ENCODE measurements at regions not wholly inside any gene's neighbourhood (a gene's known extent, or its start where the extent isn't known, plus 50 kb on each side); places are given as distances from the start of the nearest gene placed in this dataset.
"Not testable (repeated sequence)": the region's sequence is repeated elsewhere in the genome, so short reads cannot be mapped to it uniquely, and the experiment has no call there.

GRCh38 chr4:82301390-82301789, 72.4 kb downstream of the HNRNPD start:
- not testable (repeated sequence) for H3K4me3 ChIP-seq (ENCODE audit: insufficient read depth in 1 of 2, low read depth in 1 of 2, low read length in 2 of 2); H3K27me3 ChIP-seq (ENCODE audit: control insufficient read depth in 1 of 2, insufficient read depth in 1 of 2, low read length in 2 of 2); H3K27ac ChIP-seq (ENCODE audit: low read length, poor library complexity, severe bottlenecking); H3K9me3 ChIP-seq (ENCODE audit: control insufficient read depth, low read length); H3K4me2 ChIP-seq (ENCODE audit: low read length, poor library complexity, severe bottlenecking); H3K23ac ChIP-seq (ENCODE audit: low read length in 2 of 2); H2AFZ ChIP-seq (ENCODE audit: low read depth, low read length); H4K8ac ChIP-seq (ENCODE audit: low read length); H3K9ac ChIP-seq (ENCODE audit: low read length); H2AK5ac ChIP-seq (ENCODE audit: low read length, severe bottlenecking); H3K79me1 ChIP-seq (replicated peaks; ENCODE audit: low read length, poor library complexity, severe bottlenecking); H3K4ac ChIP-seq (ENCODE audit: low read depth in 1 of 2, low read length in 2 of 2); H3K18ac ChIP-seq (ENCODE audit: low read depth in 1 of 2, low read length in 2 of 2); H4K91ac ChIP-seq (ENCODE audit: low read length); H3K14ac ChIP-seq (ENCODE audit: low read length in 2 of 2); DNase-seq; H2BK5ac ChIP-seq (ENCODE audit: low read depth, low read length, poor library complexity, severe bottlenecking); H3K36me3 ChIP-seq (ENCODE audit: control insufficient read depth in 1 of 2, insufficient read depth in 2 of 2, low read depth in 1 of 2, low read length in 2 of 2); H2BK120ac ChIP-seq (ENCODE audit: low read depth, low read length); H2BK12ac ChIP-seq (ENCODE audit: low read length in 2 of 2); H3K4me1 ChIP-seq (ENCODE audit: control insufficient read depth, insufficient read depth, low read depth, low read length); H2BK15ac ChIP-seq (ENCODE audit: low read depth, poor library complexity, severe bottlenecking)

GRCh38 chr4:82293304-82293703, 80.5 kb downstream of the HNRNPD start:
- H2BK120ac ChIP-seq (ENCODE audit: low read depth, low read length) = no peak overlapping the region
- no peak overlapping the region for H2AFZ ChIP-seq (ENCODE audit: low read depth, low read length)
- H3K4me1 ChIP-seq (ENCODE audit: control insufficient read depth, insufficient read depth, low read depth, low read length) = no peaks in the 10 kb centered on the region
- H3K27me3 ChIP-seq (ENCODE audit: control insufficient read depth in 1 of 2, insufficient read depth in 1 of 2, low read length in 2 of 2) = peaks cover 0 to 3% of the 10 kb centered on the region in 2 experiments
- no peaks in the 10 kb centered on the region for H3K79me1 ChIP-seq (replicated peaks; ENCODE audit: low read length, poor library complexity, severe bottlenecking)
- no peak overlapping the region for H2BK5ac ChIP-seq (ENCODE audit: low read depth, low read length, poor library complexity, severe bottlenecking)
- no peak overlapping the region for H2AK5ac ChIP-seq (ENCODE audit: low read length, severe bottlenecking)
- DNase-seq = no peak
- H3K23ac ChIP-seq (ENCODE audit: low read length in 2 of 2) = no peak overlapping the region
- no peak overlapping the region for H3K4me2 ChIP-seq (ENCODE audit: low read length, poor library complexity, severe bottlenecking)
- H3K14ac ChIP-seq (ENCODE audit: low read length in 2 of 2) = no peak overlapping the region
- no peak overlapping the region for H4K91ac ChIP-seq (ENCODE audit: low read length)
- no peak overlapping the region for H3K27ac ChIP-seq (ENCODE audit: low read length, poor library complexity, severe bottlenecking)
- no peak overlapping the region for H2BK12ac ChIP-seq (ENCODE audit: low read length in 2 of 2)
- H2BK15ac ChIP-seq (ENCODE audit: low read depth, poor library complexity, severe bottlenecking) = no peak overlapping the region
- H3K9me3 ChIP-seq (ENCODE audit: control insufficient read depth, low read length) = no peaks in the 10 kb centered on the region
- no peak overlapping the region for H3K4me3 ChIP-seq (ENCODE audit: insufficient read depth in 1 of 2, low read depth in 1 of 2, low read length in 2 of 2)
- no peak overlapping the region for H3K4ac ChIP-seq (ENCODE audit: low read depth in 1 of 2, low read length in 2 of 2)
- no peak overlapping the region for H3K18ac ChIP-seq (ENCODE audit: low read depth in 1 of 2, low read length in 2 of 2)
- H4K8ac ChIP-seq (ENCODE audit: low read length) = no peak overlapping the region
- H3K36me3 ChIP-seq (ENCODE audit: control insufficient read depth in 1 of 2, insufficient read depth in 2 of 2, low read depth in 1 of 2, low read length in 2 of 2) = no peaks in the 10 kb centered on the region
- H3K9ac ChIP-seq (ENCODE audit: low read length) = no peak overlapping the region
- WGBS = 67% methylated on average over 1 of the region's 2 CpGs

- Histone ChIP-seq H3K27me3 (ENCODE audit: control insufficient read depth in 1 of 2, insufficient read depth in 1 of 2, low read length in 2 of 2) (peaks cover 16 to 23% of the 10 kb centered on the region in 2 experiments), H3K18ac (ENCODE audit: low read depth in 1 of 2, low read length in 2 of 2) (no peak overlapping the region), H3K79me1 (replicated peaks; ENCODE audit: low read length, poor library complexity, severe bottlenecking) (no peaks in the 10 kb centered on the region), H3K4me3 (ENCODE audit: insufficient read depth in 1 of 2, low read depth in 1 of 2, low read length in 2 of 2) (no peak overlapping the region), H2BK15ac (ENCODE audit: low read depth, poor library complexity, severe bottlenecking) (no peak overlapping the region), H4K8ac (ENCODE audit: low read length) (no peak overlapping the region), H4K91ac (ENCODE audit: low read length) (no peak overlapping the region), H3K36me3 (ENCODE audit: control insufficient read depth in 1 of 2, insufficient read depth in 2 of 2, low read depth in 1 of 2, low read length in 2 of 2) (no peaks in the 10 kb centered on the region), H3K4me1 (ENCODE audit: control insufficient read depth, insufficient read depth, low read depth, low read length) (no peaks in the 10 kb centered on the region), H3K14ac (ENCODE audit: low read length in 2 of 2) (no peak overlapping the region), H3K4ac (ENCODE audit: low read depth in 1 of 2, low read length in 2 of 2) (no peak overlapping the region), H3K4me2 (ENCODE audit: low read length, poor library complexity, severe bottlenecking) (no peak overlapping the region), H2BK5ac (ENCODE audit: low read depth, low read length, poor library complexity, severe bottlenecking) (no peak overlapping the region), H2AK5ac (ENCODE audit: low read length, severe bottlenecking) (no peak overlapping the region), H3K27ac (ENCODE audit: low read length, poor library complexity, severe bottlenecking) (no peak overlapping the region), H2BK12ac (ENCODE audit: low read length in 2 of 2) (no peak overlapping the region), H2BK120ac (ENCODE audit: low read depth, low read length) (no peak overlapping the region), H3K9ac (ENCODE audit: low read length) (no peak overlapping the region), H2AFZ (ENCODE audit: low read depth, low read length) (no peak overlapping the region), H3K9me3 (ENCODE audit: control insufficient read depth, low read length) (no peaks in the 10 kb centered on the region), H3K23ac (ENCODE audit: low read length in 2 of 2) (no peak overlapping the region)
- 75% methylated on average over 5 of the region's 5 CpGs for WGBS
- DNase-seq = no peak
Observed at GRCh38 chr4:82287720-82288119, 86.1 kb downstream of the HNRNPD start.

- Histone ChIP-seq H3K4ac (ENCODE audit: low read depth in 1 of 2, low read length in 2 of 2) (no peak overlapping the region), H3K4me2 (ENCODE audit: low read length, poor library complexity, severe bottlenecking) (peak overlapping the region; percentile 81), H3K4me1 (ENCODE audit: control insufficient read depth, insufficient read depth, low read depth, low read length) (no peaks in the 10 kb centered on the region), H3K23ac (ENCODE audit: low read length in 2 of 2) (peak overlapping the region in 1 of 2 experiments; percentile 20), H3K27me3 (ENCODE audit: control insufficient read depth in 1 of 2, insufficient read depth in 1 of 2, low read length in 2 of 2) (peaks cover 20 to 26% of the 10 kb centered on the region in 2 experiments), H2AFZ (ENCODE audit: low read depth, low read length) (no peak overlapping the region), H2BK15ac (ENCODE audit: low read depth, poor library complexity, severe bottlenecking) (no peak overlapping the region), H3K36me3 (ENCODE audit: control insufficient read depth in 1 of 2, insufficient read depth in 2 of 2, low read depth in 1 of 2, low read length in 2 of 2) (no peaks in the 10 kb centered on the region), H3K14ac (ENCODE audit: low read length in 2 of 2) (no peak overlapping the region), H3K9ac (ENCODE audit: low read length) (peak overlapping the region; percentile 66), H2BK5ac (ENCODE audit: low read depth, low read length, poor library complexity, severe bottlenecking) (no peak overlapping the region), H2AK5ac (ENCODE audit: low read length, severe bottlenecking) (no peak overlapping the region), H3K9me3 (ENCODE audit: control insufficient read depth, low read length) (no peaks in the 10 kb centered on the region), H2BK120ac (ENCODE audit: low read depth, low read length) (no peak overlapping the region), H4K91ac (ENCODE audit: low read length) (no peak overlapping the region), H3K27ac (ENCODE audit: low read length, poor library complexity, severe bottlenecking) (no peak overlapping the region), H2BK12ac (ENCODE audit: low read length in 2 of 2) (no peak overlapping the region), H3K18ac (ENCODE audit: low read depth in 1 of 2, low read length in 2 of 2) (no peak overlapping the region), H4K8ac (ENCODE audit: low read length) (no peak overlapping the region), H3K79me1 (replicated peaks; ENCODE audit: low read length, poor library complexity, severe bottlenecking) (no peaks in the 10 kb centered on the region), H3K4me3 (ENCODE audit: insufficient read depth in 1 of 2, low read depth in 1 of 2, low read length in 2 of 2) (peak overlapping the region; percentile 32 to 78)
- peak; percentile 99 for DNase-seq
- 4% methylated on average over 61 of the region's 61 CpGs for WGBS
Observed at GRCh38 chr4:82284858-82285805, 88.7 kb downstream of the HNRNPD start.

Measured in mesenchymal stem cell (in vitro differentiated cells and primary cell).